Panc1 (cell line): ENCODE measurements at regions not wholly inside any gene's neighbourhood (a gene's known extent, or its start where the extent isn't known, plus 50 kb on each side); places are given as distances from the start of the nearest gene placed in this dataset.

Experiments used
- ATAC-seq: fragments of 200-7000 bp; cut with Tn5 transposase; 2 replicates; pipeline ENCODE4 v1.9.1; 2020; ENCODE audit warnings: mild to moderate bottlenecking, moderate library complexity
- BruUV-seq: library from RNA; stranded (reverse); fragments of 400-500 nt; replicated peaks from 2 replicates; lab custom pipeline; 2021; lab: Mats Ljungman, UMichigan
- CTCF ChIA-PET: fragments of 300-600 bp; sonication (Branson Sonifier 250); formaldehyde crosslinking; loops from one replicate; lab custom pipeline; 2022; ENCODE audit warnings: antibody characterized with exemption; lab: Charles Lee
- POLR2A ChIA-PET: fragments of 300-600 bp; sonication (Branson Sonifier 250); formaldehyde crosslinking; loops from one replicate; lab custom pipeline; 2022; ENCODE audit warnings: antibody characterized with exemption; lab: Charles Lee
- DNase-seq: peaks from one replicate; pipeline ENCODE4 v3.0.0-alpha.2; 2010; ENCODE audit warnings: low read depth, low spot score
- H3K27ac ChIP-seq: 2 replicates; pipeline ENCODE4 v1.5.1; 2011; ENCODE audit warnings: mild to moderate bottlenecking, low read length, inconsistent platforms
- H3K27me3 ChIP-seq: fragments of 200-500 bp; sonication (Bioruptor generic); 2 replicates; pipeline ENCODE4 v1.6.0; 2014; ENCODE audit warnings: low read length, inconsistent platforms; ENCODE audit not compliant: control insufficient read depth, insufficient read depth
- H3K36me3 ChIP-seq: fragments of 200-500 bp; sonication (Bioruptor generic); 2 replicates; pipeline ENCODE4 v1.5.1; 2014; ENCODE audit warnings: inconsistent platforms, mild to moderate bottlenecking, low read length, moderate library complexity; ENCODE audit not compliant: control insufficient read depth, insufficient read depth
- H3K4me1 ChIP-seq: 2 replicates; pipeline ENCODE4 v1.5.1; 2011; ENCODE audit warnings: inconsistent platforms, mild to moderate bottlenecking, low read length, moderate library complexity; ENCODE audit not compliant: control insufficient read depth, insufficient read depth
- H3K4me3 ChIP-seq, 2 experiments: 2 replicates each; pipeline ENCODE4 v1.5.1; 2011 to 2012; ENCODE audit warnings: low read depth in 2 of 2, low read length in 2 of 2, mild to moderate bottlenecking in 2 of 2, inconsistent platforms in 1 of 2, moderate library complexity in 1 of 2
- H3K9me3 ChIP-seq: fragments of 200-500 bp; sonication (Bioruptor generic); 2 replicates; pipeline ENCODE4 v1.5.1; 2014; ENCODE audit warnings: low read depth, mild to moderate bottlenecking, inconsistent platforms, low read length, moderate library complexity; ENCODE audit not compliant: control insufficient read depth, insufficient read depth
- CTCF ChIP-seq: fragments of 450-650 bp; IDR thresholded peaks from 2 replicates; pipeline ENCODE4 v1.5.1; 2017; ENCODE audit warnings: mild to moderate bottlenecking
- POLR2AphosphoS5 ChIP-seq: IDR thresholded peaks from 2 replicates; pipeline ENCODE4 v1.6.1; 2012; ENCODE audit warnings: mild to moderate bottlenecking, low read depth, low read length, moderate library complexity
- REST ChIP-seq, 2 experiments: IDR thresholded peaks; 2 replicates each; pipeline ENCODE4 v1.6.1; 2011 to 2012; ENCODE audit warnings: low read depth in 2 of 2, control low read depth in 1 of 2, low read length in 1 of 2, mild to moderate bottlenecking in 1 of 2, moderate library complexity in 1 of 2; ENCODE audit not compliant: insufficient read depth in 1 of 2
- SIN3A ChIP-seq: IDR thresholded peaks from 2 replicates; pipeline ENCODE4 v1.6.1; 2012; ENCODE audit warnings: low read depth, mild to moderate bottlenecking, low read length, moderate library complexity, borderline replicate concordance; ENCODE audit not compliant: insufficient read depth
- TCF7L2 ChIP-seq: IDR thresholded peaks from 2 replicates; pipeline ENCODE4 v1.6.1; 2011; ENCODE audit warnings: mild to moderate bottlenecking, low read depth, low read length, inconsistent platforms
- in situ Hi-C: cut with HindIII; loops from 2 replicates; pipeline ENCODE4 v1.10.0; 2016; ENCODE audit warnings: low sequenced_read_pairs, low pct_unique_long_range_greater_than_20kb
- intact Hi-C: fragments of 100-400 bp; cut with micrococcal nuclease; formaldehyde crosslinking; loops from one replicate; pipeline ENCODE4 v1.10.0; 2022; ENCODE audit not compliant: unreplicated experiment

DNA sequence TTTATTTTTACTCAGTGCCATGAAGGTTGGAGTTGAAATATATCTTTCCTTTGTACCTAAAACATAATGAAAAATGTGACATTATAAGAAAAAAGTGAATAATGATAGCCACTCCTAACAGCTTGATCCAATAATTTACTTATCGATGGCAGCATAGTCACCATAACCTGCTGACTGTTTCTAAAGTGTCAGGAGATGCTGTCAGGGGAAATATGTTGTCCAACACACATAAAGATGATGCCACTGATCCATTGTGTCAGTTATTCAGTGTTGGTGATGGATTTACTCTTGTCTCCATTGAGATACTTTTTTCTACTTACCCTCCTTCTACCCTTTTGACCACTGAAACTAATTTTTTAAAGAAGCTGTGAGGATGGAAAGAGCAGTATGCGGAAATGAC lies 1006.9 kb upstream of the TMEFF2 start:
- CTCF ChIA-PET = no interaction called here
- Histone ChIP-seq H3K9me3 (no peaks in the 10 kb centered on the region), H3K27ac (no peak overlapping the region), H3K4me1 (no peaks in the 10 kb centered on the region), H3K27me3 (no peaks in the 10 kb centered on the region), H3K4me3 (no peak overlapping the region), H3K36me3 (no peaks in the 10 kb centered on the region; the same call in 1 of the 2 replicates)
- in situ Hi-C loops = no loop called here
- intact Hi-C loops = no loop called here
- DNase-seq (no peak), ATAC-seq (no peak)
- TF ChIP-seq POLR2AphosphoS5 (no peak), SIN3A (no peak), REST (IDR thresholded peaks at IDR 0.05; ENCODE audit: insufficient read depth in 1 of 2, low read depth in 2 of 2, low read length in 1 of 2) (no peak), CTCF (no peak), TCF7L2 (no peak)
- POLR2A ChIA-PET = no interaction called here
- BruUV-seq = no TSS peak

DNA sequence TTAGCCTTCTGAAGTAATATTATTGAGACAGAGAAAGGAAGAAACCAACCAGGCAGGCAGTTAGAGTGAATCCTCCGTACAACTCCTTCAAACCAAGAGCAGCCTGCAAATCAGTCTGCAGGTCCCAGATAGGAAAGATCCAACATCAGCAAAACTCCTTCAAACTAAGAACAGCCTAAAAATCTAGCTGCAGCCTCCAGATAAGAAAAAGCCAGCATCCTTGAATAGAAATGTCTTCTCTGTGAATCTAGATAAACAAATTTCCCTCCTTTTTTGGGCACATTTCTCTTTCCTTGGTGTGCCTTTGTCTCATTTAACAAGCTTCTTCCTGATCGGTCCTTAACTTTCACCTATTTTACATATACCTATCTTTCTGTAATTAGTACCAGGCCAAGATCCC lies 1004.6 kb upstream of the TMEFF2 start:
- DNase-seq (no peak), ATAC-seq (no peak)
- ChIA-PET POLR2A (no interaction called here), CTCF (no interaction called here)
- in situ Hi-C loops (no loop called here), intact Hi-C loops (no loop called here)
- no peaks in the 10 kb centered on the region for H3K4me1 ChIP-seq
- no TSS peak for BruUV-seq
- TF ChIP-seq POLR2AphosphoS5 (no peak), CTCF (no peak), REST (IDR thresholded peaks at IDR 0.05; ENCODE audit: insufficient read depth in 1 of 2, low read depth in 2 of 2, low read length in 1 of 2) (no peak), SIN3A (no peak), TCF7L2 (no peak)
- no peaks in the 10 kb centered on the region; the same call in 1 of the 2 replicates for H3K36me3 ChIP-seq
- no peak overlapping the region for H3K27ac ChIP-seq
- H3K4me3 ChIP-seq = no peak overlapping the region
- no peaks in the 10 kb centered on the region for H3K27me3 ChIP-seq
- H3K9me3 ChIP-seq = peaks cover 2% of the 10 kb centered on the region; the same call in 1 of the 2 replicates
